ENCODE measurements at regions not wholly inside any gene's neighbourhood (a gene's known extent, or its start where the extent isn't known, plus 50 kb on each side); places are given as distances from the start of the nearest gene placed in this dataset.

GRCh38 chr6:91299544-91300491 lies 712.9 kb upstream of the MAP3K7 start:
- DNase-seq (ENCODE audit: extremely low read depth, low read depth), result no peak

GRCh38 chr6:91298543-91299145 lies 711.8 kb upstream of the MAP3K7 start:
- no peak for DNase-seq (ENCODE audit: extremely low read depth, low read depth)

GRCh38 chr6:91293395-91293794 lies 706.5 kb upstream of the MAP3K7 start:
- no peak for DNase-seq (ENCODE audit: extremely low read depth, low read depth)

GRCh38 chr6:91291071-91291470 lies 704.2 kb upstream of the MAP3K7 start:
- no peak for DNase-seq (ENCODE audit: extremely low read depth, low read depth)

- no peak for DNase-seq (ENCODE audit: extremely low read depth, low read depth)
Observed at GRCh38 chr6:91288741-91289140, 701.9 kb upstream of the MAP3K7 start.

- no peak for DNase-seq (ENCODE audit: extremely low read depth, low read depth)
Observed at GRCh38 chr6:91281901-91282300, 695.0 kb upstream of the MAP3K7 start.

GRCh38 chr6:91280494-91280830 lies 693.6 kb upstream of the MAP3K7 start:
- no peak for DNase-seq (ENCODE audit: extremely low read depth, low read depth)

- no peak for DNase-seq (ENCODE audit: extremely low read depth, low read depth)
Observed at GRCh38 chr6:91279740-91280493, 693.0 kb upstream of the MAP3K7 start.

- no peak for DNase-seq (ENCODE audit: extremely low read depth, low read depth)
Observed at GRCh38 chr6:91278416-91278815, 691.5 kb upstream of the MAP3K7 start.

- DNase-seq (ENCODE audit: extremely low read depth, low read depth), result no peak
Observed at GRCh38 chr6:91276315-91276714, 689.4 kb upstream of the MAP3K7 start.

- no peak for DNase-seq (ENCODE audit: extremely low read depth, low read depth)
Observed at GRCh38 chr6:91273729-91274128, 686.9 kb upstream of the MAP3K7 start.

- DNase-seq (ENCODE audit: extremely low read depth, low read depth), result no peak
Observed at GRCh38 chr6:91271807-91272206, 684.9 kb upstream of the MAP3K7 start.

- no peak for DNase-seq (ENCODE audit: extremely low read depth, low read depth)
Observed at GRCh38 chr6:91268941-91269340, 682.1 kb upstream of the MAP3K7 start.

GRCh38 chr6:91267246-91267645 lies 680.4 kb upstream of the MAP3K7 start:
- DNase-seq (ENCODE audit: extremely low read depth, low read depth), result no peak

GRCh38 chr6:91266156-91266555 lies 679.3 kb upstream of the MAP3K7 start:
- no peak for DNase-seq (ENCODE audit: extremely low read depth, low read depth)

- no peak for DNase-seq (ENCODE audit: extremely low read depth, low read depth)
Observed at GRCh38 chr6:91243436-91243835, 656.6 kb upstream of the MAP3K7 start.

- no peak for DNase-seq (ENCODE audit: extremely low read depth, low read depth)
Observed at GRCh38 chr6:91242614-91242949, 655.7 kb upstream of the MAP3K7 start.

GRCh38 chr6:91241946-91242613 lies 655.2 kb upstream of the MAP3K7 start:
- DNase-seq (ENCODE audit: extremely low read depth, low read depth), result no peak

GRCh38 chr6:91240878-91241603 lies 654.2 kb upstream of the MAP3K7 start:
- no peak for DNase-seq (ENCODE audit: extremely low read depth, low read depth)

- DNase-seq (ENCODE audit: extremely low read depth, low read depth), result no peak
Observed at GRCh38 chr6:91221072-91221720, 634.3 kb upstream of the MAP3K7 start.
